HPDE6-E6E7 (cell line): ENCODE measurements at regions not wholly inside any gene's neighbourhood (a gene's known extent, or its start where the extent isn't known, plus 50 kb on each side); places are given as distances from the start of the nearest gene placed in this dataset.
"Not testable (repeated sequence)": the region's sequence is repeated elsewhere in the genome, so short reads cannot be mapped to it uniquely, and the experiment has no call there.

Experiments
- DNase-seq: peaks from one replicate; pipeline ENCODE4 v3.0.0; 2011; ENCODE audit warnings: missing footprints; ENCODE audit errors: extremely low spot score

GRCh38 chr2:89863209-89863608, 1171.7 kb downstream of the RPIA start:
- DNase-seq: not testable (repeated sequence)

- not testable (repeated sequence) for DNase-seq
Observed at GRCh38 chr2:89874810-89875595, 1183.5 kb downstream of the RPIA start.

- not testable (repeated sequence) for DNase-seq
Observed at GRCh38 chr2:89876445-89876844, 1185.0 kb downstream of the RPIA start.

- DNase-seq: not testable (repeated sequence)
Observed at GRCh38 chr2:89876878-89877277, 1185.4 kb downstream of the RPIA start.

- DNase-seq: not testable (repeated sequence)
Observed at GRCh38 chr2:89882880-89883279, 1191.4 kb downstream of the RPIA start.

GRCh38 chr2:89883624-89884023, 1192.2 kb downstream of the RPIA start:
- DNase-seq: not testable (repeated sequence)

DNA sequence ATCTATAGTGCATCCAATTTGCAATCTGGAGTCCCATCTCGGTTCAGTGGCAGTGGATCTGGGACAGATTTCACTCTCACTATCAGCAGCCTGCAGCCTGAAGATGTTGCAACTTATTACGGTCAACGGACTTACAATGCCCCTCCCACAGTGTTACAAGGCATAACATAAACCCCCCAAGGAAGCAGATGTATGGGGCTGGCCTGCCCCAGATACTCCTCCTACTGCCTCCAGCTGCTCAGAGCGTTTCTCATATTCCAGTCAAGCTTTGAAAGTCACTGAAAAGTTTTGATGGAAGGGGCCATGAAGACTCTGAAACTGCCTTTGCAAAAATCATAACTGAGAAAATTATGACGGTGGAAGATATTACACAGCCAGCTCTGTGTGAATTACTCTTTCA, 1193.6 kb downstream of the RPIA start:
- not testable (repeated sequence) for DNase-seq

DNA sequence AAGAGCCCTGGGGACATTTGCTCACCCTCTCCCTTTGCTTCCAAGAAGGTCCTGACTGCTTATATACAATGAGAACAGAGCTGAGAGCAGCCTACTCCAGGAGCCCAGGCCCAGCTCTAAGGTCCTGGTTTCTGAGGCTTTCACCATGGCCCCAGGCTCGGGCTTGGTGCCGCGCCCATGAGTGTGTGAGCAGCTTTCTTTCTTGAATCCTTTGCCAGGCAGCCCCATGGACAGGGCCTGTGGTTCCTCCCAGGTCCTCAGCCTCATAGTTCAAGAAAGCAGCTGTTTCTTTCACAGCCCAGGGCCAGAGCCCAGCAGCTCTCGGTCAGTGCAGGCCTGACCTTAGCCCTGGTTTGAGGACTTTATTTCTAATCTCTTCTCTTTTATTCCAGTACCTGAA, 1197.2 kb downstream of the RPIA start:
- not testable (repeated sequence) for DNase-seq

DNA sequence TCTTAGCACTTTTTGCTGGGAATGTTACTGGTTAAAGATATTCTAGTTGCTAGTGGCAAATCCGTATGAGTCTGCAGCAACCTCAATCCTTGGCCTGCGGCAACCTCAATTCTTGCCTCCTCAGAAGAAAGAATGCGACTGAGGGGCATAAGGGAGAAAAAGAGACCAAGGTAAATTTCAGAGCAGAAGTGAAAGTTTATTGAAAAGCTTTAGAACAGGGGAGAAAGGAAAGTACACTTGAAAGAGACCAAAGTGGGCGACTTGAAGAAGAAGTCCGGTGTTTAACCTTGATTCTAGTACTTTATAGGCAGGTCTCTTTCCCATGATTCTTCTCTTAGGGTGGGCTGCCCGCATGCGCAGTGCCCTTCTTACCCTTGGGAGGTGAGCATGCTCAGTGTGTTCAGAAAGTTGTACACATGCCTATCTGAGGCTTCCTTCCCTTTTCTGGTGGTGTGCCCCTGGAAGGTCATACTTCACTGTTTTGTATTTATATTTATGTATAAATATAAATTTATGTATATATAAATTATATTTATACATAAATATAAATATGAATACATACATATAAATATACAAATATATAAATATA, 1198.8 kb downstream of the RPIA start:
- DNase-seq: not testable (repeated sequence)

- not testable (repeated sequence) for DNase-seq
Observed at GRCh38 chr2:89894988-89895387, 1203.5 kb downstream of the RPIA start.

DNA sequence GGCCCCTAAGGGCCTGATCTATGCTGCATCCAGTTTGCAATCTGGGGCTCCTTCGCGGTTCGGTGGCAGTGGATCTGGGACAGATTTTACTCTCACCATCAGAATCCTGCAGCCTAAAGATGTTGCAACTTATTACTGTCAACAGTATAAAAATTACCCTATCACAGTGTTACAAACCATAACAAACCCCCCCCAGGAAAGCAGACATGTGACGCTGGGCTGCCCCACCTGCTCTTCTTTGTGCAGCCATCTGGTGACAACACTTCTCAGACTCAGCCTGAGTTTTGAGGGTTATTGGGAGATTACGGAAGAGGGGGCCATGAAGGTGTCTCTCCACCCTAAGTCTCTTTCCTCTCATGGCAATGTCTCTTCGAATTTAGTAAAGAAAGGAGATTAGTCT, 1204.2 kb downstream of the RPIA start:
- DNase-seq: not testable (repeated sequence)

GRCh38 chr2:89927018-89927417, 1235.5 kb downstream of the RPIA start:
- DNase-seq: not testable (repeated sequence)

- DNase-seq: not testable (repeated sequence)
Observed at GRCh38 chr2:89935436-89935835, 1244.0 kb downstream of the RPIA start.

DNA sequence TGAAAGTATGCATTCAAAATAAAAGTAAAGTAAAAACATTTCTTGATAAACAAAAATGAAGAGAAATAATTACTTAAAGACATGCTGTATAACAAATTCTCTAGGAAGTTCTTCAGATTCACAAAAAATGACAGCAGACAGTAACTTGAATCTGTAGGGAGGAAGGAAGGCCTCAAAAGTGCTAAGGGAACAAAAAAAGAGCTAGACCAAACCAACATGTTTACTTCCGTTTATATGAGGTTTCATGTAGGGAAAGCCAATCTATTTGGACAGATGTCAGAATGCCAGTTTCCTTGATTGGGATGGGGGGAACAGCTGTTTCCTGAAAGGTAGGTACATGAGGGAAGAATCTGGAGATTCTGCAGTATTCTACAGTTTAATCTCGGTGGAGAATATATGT, 1244.5 kb downstream of the RPIA start:
- DNase-seq: not testable (repeated sequence)

DNA sequence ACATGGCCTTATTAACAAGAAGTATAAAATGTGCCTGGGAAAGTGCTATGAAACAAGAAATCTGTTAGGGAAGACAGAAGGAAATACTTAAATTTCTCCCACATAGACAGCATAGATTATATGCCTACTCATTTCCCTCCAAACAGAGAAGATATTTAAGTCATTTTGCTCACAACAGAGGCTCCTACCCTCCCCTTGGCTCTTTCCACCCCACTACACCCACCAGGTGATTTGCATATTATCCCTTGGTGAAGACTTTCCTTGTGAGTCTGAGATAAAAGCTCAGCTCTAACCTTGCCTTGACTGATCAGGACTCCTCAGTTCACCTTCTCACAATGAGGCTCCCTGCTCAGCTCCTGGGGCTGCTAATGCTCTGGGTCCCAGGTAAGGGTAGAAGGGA, 1245.1 kb downstream of the RPIA start:
- DNase-seq: not testable (repeated sequence)

- not testable (repeated sequence) for DNase-seq
Observed at GRCh38 chr2:89938756-89939155, 1247.3 kb downstream of the RPIA start.

DNA sequence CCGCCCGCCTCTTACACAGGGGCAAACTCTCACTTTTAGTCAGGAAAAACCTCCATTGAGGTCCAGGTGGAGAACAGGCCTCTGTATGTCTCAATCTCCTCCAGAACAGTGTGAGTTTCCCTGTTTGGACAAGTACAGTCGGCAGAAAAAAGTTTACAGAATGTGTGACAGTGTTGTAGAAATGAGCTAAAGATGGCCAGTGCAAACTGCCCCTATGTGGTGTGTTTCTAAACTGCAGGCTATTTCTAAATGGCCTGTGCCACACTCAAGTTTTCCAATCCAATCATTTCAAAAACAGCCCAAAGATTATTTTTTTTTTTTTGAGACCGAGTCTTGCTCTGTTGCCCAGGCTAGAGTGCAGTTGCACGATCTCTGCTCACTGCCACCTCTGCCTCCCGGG, 1252.8 kb downstream of the RPIA start:
- DNase-seq: not testable (repeated sequence)

DNA sequence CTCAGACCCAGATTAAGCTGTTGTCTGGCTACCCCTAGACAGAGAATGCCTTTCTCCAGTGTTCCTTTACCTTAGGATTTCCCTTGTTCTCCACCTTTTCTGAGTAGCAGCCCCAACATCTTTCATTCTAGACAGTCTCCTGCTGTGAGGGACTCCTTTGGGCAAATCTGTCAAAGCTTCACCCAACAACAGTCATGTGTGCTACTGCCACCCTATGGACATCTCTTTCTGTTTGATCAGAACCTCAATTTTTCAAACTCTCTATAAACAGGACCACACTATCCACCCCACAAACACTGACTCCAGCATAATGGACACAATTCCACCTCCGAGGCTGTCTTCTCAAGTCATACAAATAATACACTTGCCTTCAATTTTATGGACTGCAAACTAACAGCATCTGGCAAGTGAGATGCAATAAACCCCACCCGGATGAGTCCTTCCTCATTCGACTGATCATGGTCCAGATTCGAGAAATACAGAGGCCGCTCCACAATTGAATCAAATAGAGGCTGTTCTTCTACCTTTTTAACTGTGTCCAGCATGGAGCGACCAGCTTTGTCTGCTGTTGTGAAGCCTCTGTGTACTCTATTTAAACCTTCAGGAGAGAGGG, 1253.6 kb downstream of the RPIA start:
- DNase-seq: not testable (repeated sequence)

GRCh38 chr2:89947208-89947815, 1255.8 kb downstream of the RPIA start:
- not testable (repeated sequence) for DNase-seq

GRCh38 chr2:89948102-89948501, 1256.6 kb downstream of the RPIA start:
- DNase-seq: not testable (repeated sequence)

- DNase-seq: not testable (repeated sequence)
Observed at GRCh38 chr2:89950807-89951206, 1259.3 kb downstream of the RPIA start.

DNA sequence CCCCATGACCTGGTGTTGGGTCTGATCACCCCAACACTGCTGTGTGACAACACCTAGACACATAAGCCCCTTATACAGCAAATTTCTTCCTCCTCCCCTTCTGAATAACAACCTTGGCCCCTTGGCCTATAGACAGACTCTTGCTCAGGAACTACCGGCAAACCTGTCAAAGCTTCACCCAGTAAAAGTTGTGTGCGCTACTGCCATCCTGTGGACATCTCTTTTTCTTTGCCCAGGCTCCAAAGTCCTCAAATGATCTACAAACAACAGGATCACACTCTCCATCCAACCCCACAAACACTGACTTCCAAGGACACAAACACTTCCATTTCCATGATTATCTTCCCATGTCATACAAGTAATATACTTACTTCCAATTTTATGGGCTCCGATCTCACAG, 1265.8 kb downstream of the RPIA start:
- not testable (repeated sequence) for DNase-seq
